H1 (cell line): ENCODE measurements at regions not wholly inside any gene's neighbourhood (a gene's known extent, or its start where the extent isn't known, plus 50 kb on each side); places are given as distances from the start of the nearest gene placed in this dataset.

Experiments
- ASH2L ChIP-seq: fragments of 200-600, 300-600 bp; sonication (generic); IDR thresholded peaks from one replicate; pipeline ENCODE4 v1.7.1; 2017; ENCODE audit warnings: low read length
- CHD2 ChIP-seq: IDR thresholded peaks from 2 replicates; pipeline ENCODE4 v1.6.1; 2012; ENCODE audit warnings: low read length, improper control_type of control experiment
- EP300 ChIP-seq, 2 experiments: IDR thresholded peaks; 1 replicate in 1 of 2; 2 replicates in 1 of 2; pipeline ENCODE4 v1.6.1; 2011 to 2012; ENCODE audit warnings: low read depth in 2 of 2, low read length in 2 of 2, mild to moderate bottlenecking in 2 of 2, borderline replicate concordance in 1 of 2, inconsistent platforms in 1 of 2, moderate library complexity in 1 of 2
- GABPA ChIP-seq: IDR thresholded peaks from 2 replicates; pipeline ENCODE4 v1.6.1; 2011; ENCODE audit warnings: mild to moderate bottlenecking, low read length, moderate library complexity, borderline replicate concordance; ENCODE audit not compliant: insufficient read depth
- KDM1A ChIP-seq: fragments of 200-600, 300-600 bp; sonication (generic); IDR thresholded peaks from 2 replicates; pipeline ENCODE4 v1.7.1; 2016; ENCODE audit warnings: mild to moderate bottlenecking, low read length, borderline replicate concordance
- SIX5 ChIP-seq: IDR thresholded peaks from 2 replicates; pipeline ENCODE4 v1.6.1; 2011; ENCODE audit warnings: mild to moderate bottlenecking, low read depth, low read length
- SP4 ChIP-seq: IDR thresholded peaks from 2 replicates; pipeline ENCODE4 v1.6.1; 2012; ENCODE audit warnings: low read length, inconsistent platforms

- TF ChIP-seq GABPA (no peak), CHD2 (no peak), SIX5 (no peak), EP300 (IDR thresholded peaks at IDR 0.05; ENCODE audit: borderline replicate concordance in 1 of 2, low read depth in 2 of 2, low read length in 2 of 2) (no peak), ASH2L (no peak), KDM1A (no peak), SP4 (no peak)
These were observed 621.2 kb upstream of the ACVR2A start (continued) for GRCh38 chr2:147223553-147224060.
